ENCODE measurements at regions not wholly inside any gene's neighbourhood (a gene's known extent, or its start where the extent isn't known, plus 50 kb on each side); places are given as distances from the start of the nearest gene placed in this dataset.

- Mint-ChIP-seq H3K27ac (no peak overlapping the region), H3K4me1 (peaks cover 51% of the 10 kb centered on the region), H3K4me3 (no peak overlapping the region), H3K36me3 (ENCODE audit: low read depth) (no peaks in the 10 kb centered on the region), H3K27me3 (ENCODE audit: insufficient read depth) (peaks cover 17% of the 10 kb centered on the region), H3K9me3 (no peaks in the 10 kb centered on the region)
- 46 to 65% methylated on average over 6 to 16 of the region's 16 CpGs for WGBS, 2 experiments (ENCODE audit: insufficient coverage in 1 of 2, insufficient read length in 1 of 2)
- no peaks in the 10 kb centered on the region for H3K27me3 ChIP-seq (ENCODE audit: control insufficient read depth, insufficient read depth, low read length, poor library complexity, severe bottlenecking)
- no peak for DNase-seq
- peaks cover 11% of the 10 kb centered on the region for H3K4me1 ChIP-seq (ENCODE audit: control insufficient read depth, insufficient read depth, low read length)
- H3K9me3 ChIP-seq (ENCODE audit: control insufficient read depth, low read length) = no peaks in the 10 kb centered on the region
- no peak overlapping the region for H3K4me3 ChIP-seq (ENCODE audit: low read length)
- no peaks in the 10 kb centered on the region for H3K36me3 ChIP-seq (ENCODE audit: control insufficient read depth, insufficient read depth, low read length)
- no peak overlapping the region for H3K9ac ChIP-seq (ENCODE audit: extremely low read depth, low read length, poor library complexity, severe bottlenecking)
- H3K27ac ChIP-seq (ENCODE audit: low read depth, low read length) = no peak overlapping the region
- no peak for TF ChIP-seq CTCF (conservative IDR thresholded peaks at IDR 0.05)
These were observed 53.8 kb upstream of the FOXP4 start for GRCh38 chr6:41492261-41492891.

GRCh38 chr6:41494212-41495110 is 51.7 kb upstream of the FOXP4 start:
- Histone ChIP-seq H3K27ac (ENCODE audit: low read depth, low read length) (no peak overlapping the region), H3K36me3 (ENCODE audit: control insufficient read depth, insufficient read depth, low read length) (no peaks in the 10 kb centered on the region), H3K9me3 (ENCODE audit: control insufficient read depth, low read length) (no peaks in the 10 kb centered on the region), H3K4me1 (ENCODE audit: control insufficient read depth, insufficient read depth, low read length) (peaks cover 3% of the 10 kb centered on the region), H3K9ac (ENCODE audit: extremely low read depth, low read length, poor library complexity, severe bottlenecking) (no peak overlapping the region), H3K27me3 (ENCODE audit: control insufficient read depth, insufficient read depth, low read length, poor library complexity, severe bottlenecking) (no peaks in the 10 kb centered on the region), H3K4me3 (ENCODE audit: low read length) (peak overlapping the region; percentile 44)
- H3K4me3 Mint-ChIP-seq = peak overlapping the region; percentile 18
- H3K27me3 Mint-ChIP-seq (ENCODE audit: insufficient read depth) = peaks cover 36% of the 10 kb centered on the region
- H3K36me3 Mint-ChIP-seq (ENCODE audit: low read depth) = no peaks in the 10 kb centered on the region
- no peak for TF ChIP-seq CTCF (conservative IDR thresholded peaks at IDR 0.05)
- peaks cover 38% of the 10 kb centered on the region for H3K4me1 Mint-ChIP-seq
- 11 to 12% methylated on average over 9 to 15 of the region's 16 CpGs for WGBS, 2 experiments (ENCODE audit: insufficient coverage in 1 of 2, insufficient read length in 1 of 2)
- H3K9me3 Mint-ChIP-seq = no peaks in the 10 kb centered on the region
- peak; percentile 69 for DNase-seq
- H3K27ac Mint-ChIP-seq = peak overlapping the region; percentile 5

Data from endodermal cell (in vitro differentiated cells).